ENCODE measurements at regions not wholly inside any gene's neighbourhood (a gene's known extent, or its start where the extent isn't known, plus 50 kb on each side); places are given as distances from the start of the nearest gene placed in this dataset.

- no peak overlapping the region for H3K27ac Mint-ChIP-seq (ENCODE audit: unreplicated experiment)
- intact Hi-C loops (cut with micrococcal nuclease; ENCODE audit: unreplicated experiment), result loop anchor here (10.0 kb wide), 1 partner anchor 201 kb away; no protein-coding TSS in a partner anchor
- no peaks in the 10 kb centered on the region for H3K27me3 ChIP-seq (replicated peaks; ENCODE audit: control insufficient read depth, insufficient read depth, low read length)
- CTCF ChIA-PET, result no interaction called here
- DNase-seq, result no peak
- H3K36me3 Mint-ChIP-seq (ENCODE audit: insufficient read depth, unreplicated experiment), result no peaks in the 10 kb centered on the region
- peaks cover 23% of the 10 kb centered on the region for H3K27me3 Mint-ChIP-seq (ENCODE audit: insufficient read depth, unreplicated experiment)
- TF ChIP-seq CTCF (IDR thresholded peaks at IDR 0.05; ENCODE audit: insufficient read depth in 1 of 2, low read depth in 1 of 2, low read length in 1 of 2, severe bottlenecking in 1 of 2, unreplicated experiment in 1 of 2), result no peak
- no TSS peak for BruUV-seq (replicated peaks)
- H3K9me3 ChIP-seq, result no peaks in the 10 kb centered on the region
- POLR2A ChIA-PET, result no interaction called here
- H3K4me3 ChIP-seq (ENCODE audit: low read depth, low read length), result no peak overlapping the region
- no peaks in the 10 kb centered on the region for H3K36me3 ChIP-seq (ENCODE audit: control insufficient read depth, insufficient read depth, low read length)
- no peaks in the 10 kb centered on the region for H3K9me3 Mint-ChIP-seq (ENCODE audit: unreplicated experiment)
- H3K4me3 Mint-ChIP-seq (ENCODE audit: unreplicated experiment), result no peak overlapping the region
- no peaks in the 10 kb centered on the region for H3K4me1 Mint-ChIP-seq (ENCODE audit: low read depth, unreplicated experiment)
- H3K4me1 ChIP-seq, result no peaks in the 10 kb centered on the region
These were observed 231.3 kb upstream of the PLXNA2 start for GRCh38 chr1:208475449-208475848.

DNA sequence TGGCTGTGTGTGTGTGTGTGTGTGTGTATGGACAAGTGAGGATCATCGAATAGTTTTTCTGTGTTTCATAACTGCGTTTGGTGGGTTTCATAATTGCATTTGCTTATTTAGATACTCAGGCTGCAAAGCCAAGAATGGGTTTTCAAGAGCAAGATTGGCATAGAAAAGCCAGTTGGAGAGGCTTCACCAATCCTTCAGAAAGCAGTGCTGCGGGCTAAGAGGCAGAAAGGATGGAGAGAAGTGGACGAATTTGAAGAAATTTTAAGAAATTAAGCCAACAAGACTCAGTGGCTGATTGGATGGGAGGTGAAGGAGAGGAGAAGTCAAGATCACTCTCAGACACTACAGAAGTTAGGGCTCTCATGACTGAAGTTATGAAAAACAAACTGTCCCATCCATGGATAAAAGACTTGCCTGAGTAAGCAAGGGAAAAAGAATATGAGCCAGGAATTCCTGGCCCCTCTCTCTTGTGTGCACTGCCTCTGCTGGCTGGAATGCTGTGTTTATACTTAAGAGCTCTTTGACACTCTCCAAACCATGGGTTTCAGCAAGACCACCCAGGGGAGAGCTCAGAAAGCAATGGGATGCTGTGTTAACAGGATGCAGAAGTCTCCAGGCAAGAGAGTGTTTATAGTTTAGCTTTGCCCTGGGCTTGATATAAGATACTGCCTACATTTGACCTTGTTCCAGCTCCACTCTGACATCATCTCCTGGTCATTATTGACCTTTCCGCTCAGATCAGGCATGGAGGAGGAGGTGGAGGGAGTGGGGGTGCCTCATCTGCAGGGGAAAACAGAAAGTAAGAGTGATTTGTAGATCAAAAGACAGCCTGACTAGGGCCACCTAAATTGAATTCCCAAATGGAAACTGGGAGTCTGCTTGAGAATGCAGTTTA, 232.0 kb upstream of the PLXNA2 start:
- peaks cover 26% of the 10 kb centered on the region for H3K27me3 Mint-ChIP-seq (ENCODE audit: insufficient read depth, unreplicated experiment)
- CTCF ChIA-PET, result no interaction called here
- Histone ChIP-seq H3K27me3 (replicated peaks; ENCODE audit: control insufficient read depth, insufficient read depth, low read length) (no peaks in the 10 kb centered on the region), H3K36me3 (ENCODE audit: control insufficient read depth, insufficient read depth, low read length) (no peaks in the 10 kb centered on the region), H3K4me1 (no peaks in the 10 kb centered on the region), H3K9me3 (no peaks in the 10 kb centered on the region), H3K4me3 (ENCODE audit: low read depth, low read length) (no peak overlapping the region)
- no peak overlapping the region for H3K4me3 Mint-ChIP-seq (ENCODE audit: unreplicated experiment)
- DNase-seq, result no peak
- POLR2A ChIA-PET, result no interaction called here
- no peaks in the 10 kb centered on the region for H3K36me3 Mint-ChIP-seq (ENCODE audit: insufficient read depth, unreplicated experiment)
- peak in 1 of 2 experiments; percentile 18 for TF ChIP-seq CTCF (IDR thresholded peaks at IDR 0.05; ENCODE audit: insufficient read depth in 1 of 2, low read depth in 1 of 2, low read length in 1 of 2, severe bottlenecking in 1 of 2, unreplicated experiment in 1 of 2)
- intact Hi-C loops (cut with micrococcal nuclease; ENCODE audit: unreplicated experiment), result loop anchor here (10.0 kb wide), 1 partner anchor 201 kb away; no protein-coding TSS in a partner anchor
- H3K27ac Mint-ChIP-seq (ENCODE audit: unreplicated experiment), result no peak overlapping the region
- H3K9me3 Mint-ChIP-seq (ENCODE audit: unreplicated experiment), result no peaks in the 10 kb centered on the region
- BruUV-seq (replicated peaks), result no TSS peak
- no peaks in the 10 kb centered on the region for H3K4me1 Mint-ChIP-seq (ENCODE audit: low read depth, unreplicated experiment)

GRCh38 chr1:208476846-208477170, 232.6 kb upstream of the PLXNA2 start:
- CTCF ChIA-PET, result no interaction called here
- H3K27ac Mint-ChIP-seq (ENCODE audit: unreplicated experiment), result no peak overlapping the region
- H3K36me3 Mint-ChIP-seq (ENCODE audit: insufficient read depth, unreplicated experiment), result no peaks in the 10 kb centered on the region
- POLR2A ChIA-PET, result no interaction called here
- BruUV-seq (replicated peaks), result no TSS peak
- DNase-seq, result no peak
- intact Hi-C loops (cut with micrococcal nuclease; ENCODE audit: unreplicated experiment), result loop anchor here (10.0 kb wide), 1 partner anchor 202 kb away; no protein-coding TSS in a partner anchor
- H3K4me3 ChIP-seq (ENCODE audit: low read depth, low read length), result no peak overlapping the region
- peaks cover 29% of the 10 kb centered on the region for H3K27me3 Mint-ChIP-seq (ENCODE audit: insufficient read depth, unreplicated experiment)
- H3K4me1 ChIP-seq, result no peaks in the 10 kb centered on the region
- no peaks in the 10 kb centered on the region for H3K36me3 ChIP-seq (ENCODE audit: control insufficient read depth, insufficient read depth, low read length)
- TF ChIP-seq CTCF (IDR thresholded peaks at IDR 0.05; ENCODE audit: insufficient read depth in 1 of 2, low read depth in 1 of 2, low read length in 1 of 2, severe bottlenecking in 1 of 2, unreplicated experiment in 1 of 2), result no peak
- H3K9me3 ChIP-seq, result no peaks in the 10 kb centered on the region
- H3K4me3 Mint-ChIP-seq (ENCODE audit: unreplicated experiment), result no peak overlapping the region
- no peaks in the 10 kb centered on the region for H3K9me3 Mint-ChIP-seq (ENCODE audit: unreplicated experiment)
- H3K27me3 ChIP-seq (replicated peaks; ENCODE audit: control insufficient read depth, insufficient read depth, low read length), result no peaks in the 10 kb centered on the region
- no peaks in the 10 kb centered on the region for H3K4me1 Mint-ChIP-seq (ENCODE audit: low read depth, unreplicated experiment)

Measured in Caco-2 (cell line).